WERI-Rb-1 (cell line): ENCODE measurements at regions not wholly inside any gene's neighbourhood (a gene's known extent, or its start where the extent isn't known, plus 50 kb on each side); places are given as distances from the start of the nearest gene placed in this dataset.

Experiments
- DNase-seq: peaks from one replicate; pipeline ENCODE4 v3.0.0-alpha.2; 2020
- H3K27ac ChIP-seq: fragments of 250-450 bp; sonication (Bioruptor Pico); 2 replicates; pipeline ENCODE4 v1.5.1; 2020; ENCODE audit warnings: mild to moderate bottlenecking, moderate library complexity
- H3K27me3 ChIP-seq: fragments of 250-450 bp; sonication (Bioruptor Pico); 2 replicates; pipeline ENCODE4 v1.5.1; 2021; ENCODE audit warnings: mild to moderate bottlenecking, low read depth, moderate library complexity; ENCODE audit not compliant: insufficient read depth, severe bottlenecking
- H3K36me3 ChIP-seq: fragments of 250-450 bp; sonication (Bioruptor Pico); 2 replicates; pipeline ENCODE4 v1.5.1; 2020; ENCODE audit warnings: mild to moderate bottlenecking, moderate library complexity
- H3K4me3 ChIP-seq: 2 replicates; pipeline ENCODE4 v1.5.1; 2011; ENCODE audit warnings: low read depth, mild to moderate bottlenecking, control low read depth, low read length
- H3K9me3 ChIP-seq: fragments of 250-450 bp; sonication (Bioruptor Pico); 2 replicates; pipeline ENCODE4 v1.5.1; 2021; ENCODE audit warnings: mild to moderate bottlenecking, moderate library complexity; ENCODE audit not compliant: severe bottlenecking
- CTCF ChIP-seq: IDR thresholded peaks from 2 replicates; pipeline ENCODE4 v1.5.1; 2011; ENCODE audit warnings: low read depth, mild to moderate bottlenecking, control low read depth, inconsistent platforms, low read length

GRCh38 chr6:97989451-97989850, 706.4 kb upstream of the MMS22L start:
- Histone ChIP-seq H3K9me3 (no peaks in the 10 kb centered on the region), H3K27ac (no peak overlapping the region), H3K27me3 (no peaks in the 10 kb centered on the region), H3K36me3 (no peaks in the 10 kb centered on the region), H3K4me3 (no peak overlapping the region)
- no peak for TF ChIP-seq CTCF
- no peak for DNase-seq

GRCh38 chr6:97995158-97995557, 712.1 kb upstream of the MMS22L start:
- H3K27me3 ChIP-seq: no peaks in the 10 kb centered on the region
- H3K4me3 ChIP-seq: no peak overlapping the region
- H3K36me3 ChIP-seq: no peaks in the 10 kb centered on the region
- DNase-seq: no peak
- no peak overlapping the region for H3K27ac ChIP-seq
- no peak for TF ChIP-seq CTCF
- H3K9me3 ChIP-seq: no peaks in the 10 kb centered on the region

GRCh38 chr6:98002678-98003077, 719.7 kb upstream of the MMS22L start:
- no peak overlapping the region for H3K4me3 ChIP-seq
- no peak for DNase-seq

GRCh38 chr6:98014442-98015201, 731.6 kb upstream of the MMS22L start:
- no peaks in the 10 kb centered on the region for H3K9me3 ChIP-seq
- DNase-seq: no peak
- no peaks in the 10 kb centered on the region for H3K27me3 ChIP-seq
- H3K36me3 ChIP-seq: no peaks in the 10 kb centered on the region
- no peak for TF ChIP-seq CTCF
- H3K27ac ChIP-seq: no peak overlapping the region
- no peak overlapping the region for H3K4me3 ChIP-seq

More at GRCh38 chr6:98002678-98003077, 719.7 kb upstream of the MMS22L start:
- Histone ChIP-seq H3K27ac (no peak overlapping the region), H3K9me3 (no peaks in the 10 kb centered on the region), H3K36me3 (no peaks in the 10 kb centered on the region), H3K27me3 (no peaks in the 10 kb centered on the region)
- no peak for TF ChIP-seq CTCF

GRCh38 chr6:98016565-98016964, 733.5 kb upstream of the MMS22L start:
- TF ChIP-seq CTCF: no peak
- DNase-seq: no peak

GRCh38 chr6:98020222-98020621, 737.2 kb upstream of the MMS22L start:
- no peak overlapping the region for H3K27ac ChIP-seq
- H3K9me3 ChIP-seq: no peaks in the 10 kb centered on the region
- H3K27me3 ChIP-seq: no peaks in the 10 kb centered on the region
- H3K4me3 ChIP-seq: no peak overlapping the region
- H3K36me3 ChIP-seq: no peaks in the 10 kb centered on the region
- TF ChIP-seq CTCF: no peak
- DNase-seq: no peak

More at GRCh38 chr6:98016565-98016964, 733.5 kb upstream of the MMS22L start:
- no peak overlapping the region for H3K4me3 ChIP-seq
- H3K36me3 ChIP-seq: no peaks in the 10 kb centered on the region
- H3K27ac ChIP-seq: no peak overlapping the region
- H3K27me3 ChIP-seq: no peaks in the 10 kb centered on the region
- no peaks in the 10 kb centered on the region for H3K9me3 ChIP-seq
